Trophoblast cell (in vitro differentiated cells and primary cell): ENCODE measurements at regions not wholly inside any gene's neighbourhood (a gene's known extent, or its start where the extent isn't known, plus 50 kb on each side); places are given as distances from the start of the nearest gene placed in this dataset.

Source experiments
- DNase-seq, 2 donors: peaks; one replicate each; pipeline ENCODE4 v3.0.0-alpha.2; 2016
- H2AFZ ChIP-seq: 2 replicates; pipeline ENCODE4 v1.6.1; 2013; ENCODE audit warnings: low read length, moderate library complexity, mild to moderate bottlenecking; ENCODE audit not compliant: insufficient read depth, poor library complexity
- H2AK5ac ChIP-seq: 2 replicates; pipeline ENCODE4 v1.6.1; 2013; ENCODE audit warnings: mild to moderate bottlenecking, low read length
- H2BK120ac ChIP-seq: 2 replicates; pipeline ENCODE4 v1.6.1; 2013; ENCODE audit warnings: low read length, mild to moderate bottlenecking, moderate library complexity; ENCODE audit not compliant: insufficient read depth, poor library complexity
- H2BK12ac ChIP-seq: 2 replicates; pipeline ENCODE4 v1.6.1; 2013; ENCODE audit warnings: mild to moderate bottlenecking, low read length, moderate library complexity
- H2BK5ac ChIP-seq: 2 replicates; pipeline ENCODE4 v1.6.1; 2013; ENCODE audit warnings: low read length, low read depth, moderate library complexity, mild to moderate bottlenecking; ENCODE audit not compliant: poor library complexity
- H3K14ac ChIP-seq: 2 replicates; pipeline ENCODE4 v1.6.1; 2013; ENCODE audit warnings: mild to moderate bottlenecking, low read length
- H3K18ac ChIP-seq: 2 replicates; pipeline ENCODE4 v1.6.1; 2013; ENCODE audit warnings: mild to moderate bottlenecking, low read length
- H3K23ac ChIP-seq: 2 replicates; pipeline ENCODE4 v1.6.1; 2013; ENCODE audit warnings: low read length
- H3K27ac ChIP-seq: 2 replicates; pipeline ENCODE4 v1.5.1; 2013; ENCODE audit warnings: low read depth, mild to moderate bottlenecking, inconsistent platforms, low read length, moderate library complexity
- H3K27me3 ChIP-seq: 2 replicates; pipeline ENCODE4 v1.6.1; 2013; ENCODE audit warnings: inconsistent platforms, mild to moderate bottlenecking, low read length, moderate library complexity; ENCODE audit not compliant: insufficient read depth
- H3K36me3 ChIP-seq, 2 experiments: 1 replicate in 1 of 2; 2 replicates in 1 of 2; pipeline ENCODE4 v1.6.1; 2013; ENCODE audit warnings: low read length in 2 of 2, mild to moderate bottlenecking in 2 of 2, moderate library complexity in 1 of 2; ENCODE audit not compliant: insufficient read depth in 2 of 2, control insufficient read depth in 1 of 2
- H3K4ac ChIP-seq: 2 replicates; pipeline ENCODE4 v1.6.1; 2013; ENCODE audit warnings: low read depth, mild to moderate bottlenecking, low read length, moderate library complexity
- H3K4me1 ChIP-seq, 2 experiments: 1 replicate in 1 of 2; 2 replicates in 1 of 2; pipeline ENCODE4 v1.6.1; 2013; ENCODE audit warnings: low read length in 2 of 2, mild to moderate bottlenecking in 2 of 2, moderate library complexity in 1 of 2; ENCODE audit not compliant: insufficient read depth in 2 of 2, control insufficient read depth in 1 of 2
- H3K4me2 ChIP-seq: 2 replicates; pipeline ENCODE4 v1.6.1; 2013; ENCODE audit warnings: inconsistent platforms, mild to moderate bottlenecking, low read length, moderate library complexity
- H3K4me3 ChIP-seq: 2 replicates; pipeline ENCODE4 v1.5.1; 2013; ENCODE audit warnings: mild to moderate bottlenecking, low read depth, low read length, inconsistent platforms
- H3K79me1 ChIP-seq: one replicate; pipeline ENCODE4 v1.6.1; 2013; ENCODE audit warnings: low read length
- H3K79me2 ChIP-seq: 2 replicates; pipeline ENCODE4 v1.6.1; 2013; ENCODE audit warnings: low read length, mild to moderate bottlenecking; ENCODE audit not compliant: control insufficient read depth, insufficient read depth, poor library complexity
- H3K9ac ChIP-seq: 2 replicates; pipeline ENCODE4 v1.6.1; 2013; ENCODE audit warnings: mild to moderate bottlenecking, low read length
- H3K9me3 ChIP-seq: 2 replicates; pipeline ENCODE4 v1.6.1; 2013; ENCODE audit warnings: low read depth, mild to moderate bottlenecking, control low read depth, inconsistent platforms, low read length; ENCODE audit not compliant: insufficient read depth
- H4K12ac ChIP-seq: 2 replicates; pipeline ENCODE4 v1.6.1; 2013; ENCODE audit warnings: low read depth, mild to moderate bottlenecking, low read length, moderate library complexity
- H4K8ac ChIP-seq: 2 replicates; pipeline ENCODE4 v1.6.1; 2013; ENCODE audit warnings: low read depth, mild to moderate bottlenecking, low read length, moderate library complexity
- H4K91ac ChIP-seq: one replicate; pipeline ENCODE4 v1.6.1; 2013; ENCODE audit warnings: low read depth, mild to moderate bottlenecking, low read length, moderate library complexity
- WGBS: extraction: QIAGEN DNeasy Blood & Tissue Kit; methylation state at CpG from one replicate; pipeline ENCODE4 v1.1.7; 2013; ENCODE audit warnings: missing lambda C conversion rate; ENCODE audit not compliant: insufficient read length, insufficient coverage; ENCODE audit errors: extremely low coverage; 5-methylcytosine and 5-hydroxymethylcytosine counted together

DNA sequence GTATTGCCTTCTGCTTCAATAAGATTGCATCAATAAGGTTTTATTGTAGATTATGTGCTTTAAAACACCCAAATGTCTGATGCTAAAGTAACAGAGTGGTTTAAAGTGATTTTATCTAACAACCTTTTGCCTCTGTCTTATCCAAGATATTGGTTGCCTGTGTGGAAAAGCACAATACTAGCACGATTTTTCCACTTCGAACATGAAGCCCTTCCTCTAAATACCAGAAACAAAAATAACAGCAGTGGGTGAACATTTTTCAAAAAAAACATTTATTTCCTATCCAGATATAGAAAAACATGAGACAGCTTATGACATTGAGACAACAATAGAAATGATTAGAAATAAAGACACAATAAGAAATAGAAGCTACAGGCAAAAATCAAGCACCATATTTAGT, 59.5 kb upstream of the MDFIC start:
- no peak overlapping the region for H3K27ac ChIP-seq
- H4K12ac ChIP-seq, result no peak overlapping the region
- no peaks in the 10 kb centered on the region for H3K79me2 ChIP-seq
- H3K4me3 ChIP-seq, result no peak overlapping the region
- H3K36me3 ChIP-seq, result no peaks in the 10 kb centered on the region
- no peaks in the 10 kb centered on the region for H3K79me1 ChIP-seq
- no peak overlapping the region for H3K18ac ChIP-seq
- H2AFZ ChIP-seq, result no peak overlapping the region
- H4K91ac ChIP-seq, result no peak overlapping the region
- no peaks in the 10 kb centered on the region for H3K4me1 ChIP-seq
- no peak overlapping the region for H2AK5ac ChIP-seq
- no peak overlapping the region for H2BK5ac ChIP-seq
- no peak overlapping the region for H2BK120ac ChIP-seq
- no peak overlapping the region for H4K8ac ChIP-seq
- no peaks in the 10 kb centered on the region for H3K9me3 ChIP-seq
- no peak overlapping the region for H3K4me2 ChIP-seq
- H3K23ac ChIP-seq, result no peak overlapping the region
- DNase-seq, result no peak
- no peak overlapping the region for H2BK12ac ChIP-seq
- no peak overlapping the region for H3K14ac ChIP-seq
- no peak overlapping the region for H3K9ac ChIP-seq
- H3K27me3 ChIP-seq, result no peaks in the 10 kb centered on the region
- no peak overlapping the region for H3K4ac ChIP-seq
- no CpG with 5 or more reads among the region's 2 CpGs for WGBS

DNA sequence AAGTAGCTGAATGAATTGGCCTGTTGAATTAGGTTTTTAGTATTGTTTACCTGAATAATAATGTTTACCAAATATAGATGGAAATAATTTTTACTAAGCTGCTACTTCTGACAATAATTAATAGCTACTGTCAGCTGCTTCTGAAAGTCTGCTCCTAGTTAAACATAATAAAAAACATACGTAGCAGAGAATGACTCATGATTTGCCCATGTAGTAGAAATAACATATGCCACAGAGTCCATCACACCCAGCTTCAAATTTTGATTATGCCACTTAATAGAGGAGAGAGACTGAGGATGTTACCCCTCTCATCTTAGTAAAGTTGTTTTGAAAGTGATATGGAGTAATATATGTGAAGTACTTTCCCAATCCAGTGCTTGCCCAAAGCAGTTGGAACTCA, 57.6 kb upstream of the MDFIC start:
- no peaks in the 10 kb centered on the region for H3K79me1 ChIP-seq
- H3K23ac ChIP-seq, result no peak overlapping the region

GRCh38 chr7:114865564-114865963, 56.3 kb upstream of the MDFIC start:
- no peaks in the 10 kb centered on the region for H3K4me1 ChIP-seq
- no peak overlapping the region for H3K4ac ChIP-seq
- no CpG with 5 or more reads among the region's 1 CpG for WGBS
- H2BK12ac ChIP-seq, result no peak overlapping the region
- no peak overlapping the region for H4K8ac ChIP-seq
- H3K23ac ChIP-seq, result no peak overlapping the region
- H2BK5ac ChIP-seq, result no peak overlapping the region
- H3K9ac ChIP-seq, result no peak overlapping the region
- no peak overlapping the region for H3K14ac ChIP-seq
- H3K18ac ChIP-seq, result no peak overlapping the region
- no peaks in the 10 kb centered on the region for H3K36me3 ChIP-seq
- no peak overlapping the region for H2AK5ac ChIP-seq
- H3K4me2 ChIP-seq, result no peak overlapping the region
- H2BK120ac ChIP-seq, result no peak overlapping the region
- H3K4me3 ChIP-seq, result no peak overlapping the region
- no peak overlapping the region for H3K27ac ChIP-seq
- no peaks in the 10 kb centered on the region for H3K9me3 ChIP-seq
- no peaks in the 10 kb centered on the region for H3K27me3 ChIP-seq
- no peak overlapping the region for H4K91ac ChIP-seq
- DNase-seq, result peak; percentile 12 to 74
- no peak overlapping the region for H2AFZ ChIP-seq
- H3K79me1 ChIP-seq, result no peaks in the 10 kb centered on the region
- H4K12ac ChIP-seq, result no peak overlapping the region
- H3K79me2 ChIP-seq, result no peaks in the 10 kb centered on the region

More for the DNA sequence above, 57.6 kb upstream of the MDFIC start:
- no peak for DNase-seq
- Histone ChIP-seq H3K4me1 (no peaks in the 10 kb centered on the region), H3K9ac (no peak overlapping the region), H2BK5ac (no peak overlapping the region), H3K4me3 (no peak overlapping the region), H3K9me3 (no peaks in the 10 kb centered on the region), H3K14ac (no peak overlapping the region), H4K8ac (no peak overlapping the region), H3K27me3 (no peaks in the 10 kb centered on the region), H4K12ac (no peak overlapping the region), H2BK120ac (no peak overlapping the region), H2AK5ac (no peak overlapping the region), H3K36me3 (no peaks in the 10 kb centered on the region), H3K4ac (no peak overlapping the region), H3K4me2 (no peak overlapping the region), H2AFZ (no peak overlapping the region), H3K79me2 (no peaks in the 10 kb centered on the region), H4K91ac (no peak overlapping the region), H3K18ac (no peak overlapping the region), H2BK12ac (no peak overlapping the region), H3K27ac (no peak overlapping the region)
- WGBS, result no CpG with 5 or more reads among the region's 1 CpG
